ENCODE measurements at regions not wholly inside any gene's neighbourhood (a gene's known extent, or its start where the extent isn't known, plus 50 kb on each side); places are given as distances from the start of the nearest gene placed in this dataset.

GRCh38 chr13:95438297-95438696 is 114.2 kb upstream of the CLDN10 start:
- no peak for TF ChIP-seq CTCF (conservative IDR thresholded peaks at IDR 0.05)
- TF ChIP-seq ZFX (IDR thresholded peaks at IDR 0.05), result no peak

All from C4-2B (cell line).